LNCAP (cell line): ENCODE measurements at regions not wholly inside any gene's neighbourhood (a gene's known extent, or its start where the extent isn't known, plus 50 kb on each side); places are given as distances from the start of the nearest gene placed in this dataset.

Experiments used
- CTCF ChIP-seq: fragments of 450-650 bp; IDR thresholded peaks from 2 replicates; pipeline ENCODE4 v1.5.1; 2017; ENCODE audit warnings: mild to moderate bottlenecking

- TF ChIP-seq CTCF, result no peak
Observed at GRCh38 chr2:122736279-122736678, 980.8 kb downstream of the TSN start.

GRCh38 chr2:122737429-122738077 lies 982.1 kb downstream of the TSN start:
- TF ChIP-seq CTCF, result no peak

GRCh38 chr2:122739732-122740593 lies 984.5 kb downstream of the TSN start:
- no peak for TF ChIP-seq CTCF

- TF ChIP-seq CTCF, result no peak
Observed at GRCh38 chr2:122740594-122740948, 985.1 kb downstream of the TSN start.

- TF ChIP-seq CTCF, result no peak
Observed at GRCh38 chr2:122741403-122741802, 986.0 kb downstream of the TSN start.

- TF ChIP-seq CTCF, result no peak
Observed at GRCh38 chr2:122743021-122743675, 987.7 kb downstream of the TSN start.

GRCh38 chr2:122745603-122746002 lies 990.2 kb downstream of the TSN start:
- TF ChIP-seq CTCF, result no peak
